Brain microvascular endothelial cell (primary cell): ENCODE measurements at regions not wholly inside any gene's neighbourhood (a gene's known extent, or its start where the extent isn't known, plus 50 kb on each side); places are given as distances from the start of the nearest gene placed in this dataset.

Source experiments
- DNase-seq: peaks from one replicate; pipeline ENCODE4 v3.0.0-alpha.2; 2020
- H3K27ac ChIP-seq: fragments of 250-450 bp; sonication (Bioruptor Pico); 2 replicates; pipeline ENCODE4 v1.5.1; 2020; ENCODE audit warnings: mild to moderate bottlenecking, moderate library complexity
- H3K27me3 ChIP-seq: fragments of 250-450 bp; sonication (Bioruptor Pico); replicated peaks from 2 replicates; pipeline ENCODE4 v1.5.1; 2020; ENCODE audit warnings: mild to moderate bottlenecking
- H3K36me3 ChIP-seq: fragments of 250-450 bp; sonication (Bioruptor Pico); replicated peaks from 2 replicates; pipeline ENCODE4 v1.5.1; 2020; ENCODE audit warnings: mild to moderate bottlenecking
- H3K4me3 ChIP-seq: 2 replicates; pipeline ENCODE4 v1.5.1; 2011; ENCODE audit warnings: low read depth, mild to moderate bottlenecking, control low read depth, low read length, moderate library complexity
- CTCF ChIP-seq: IDR thresholded peaks from 2 replicates; pipeline ENCODE4 v1.5.1; 2011; ENCODE audit warnings: low read depth, mild to moderate bottlenecking, moderate library complexity, low read length, control low read depth, inconsistent platforms; ENCODE audit errors: missing control alignments
- in situ Hi-C: cut with HindIII; loops from 2 replicates; pipeline ENCODE4 v1.10.0; 2017; ENCODE audit warnings: low sequenced_read_pairs, low pct_ligation_motif_present

GRCh38 chr2:67840460-67841068 is 222.2 kb downstream of the C1D start:
- no peaks in the 10 kb centered on the region for H3K36me3 ChIP-seq
- no peak overlapping the region for H3K27ac ChIP-seq
- in situ Hi-C loops: loop anchor here (25.0 kb wide), 1 partner anchor 1403 kb away; the partner anchor contains the start of gene MEIS1
- H3K27me3 ChIP-seq: no peaks in the 10 kb centered on the region
- peak; percentile 63 for DNase-seq
- no peak overlapping the region for H3K4me3 ChIP-seq
- TF ChIP-seq CTCF: peak; percentile 96

- H3K36me3 ChIP-seq: no peaks in the 10 kb centered on the region
- in situ Hi-C loops: loop anchor here (25.0 kb wide), 1 partner anchor 1404 kb away; the partner anchor contains the start of gene MEIS1
- no peak overlapping the region for H3K4me3 ChIP-seq
- H3K27ac ChIP-seq: no peak overlapping the region
- no peak for TF ChIP-seq CTCF
- no peaks in the 10 kb centered on the region for H3K27me3 ChIP-seq
- DNase-seq: no peak
These were observed 221.1 kb downstream of the C1D start for GRCh38 chr2:67841711-67842110.

GRCh38 chr2:67842375-67842959 is 220.3 kb downstream of the C1D start:
- in situ Hi-C loops: loop anchor here (25.0 kb wide), 1 partner anchor 1405 kb away; the partner anchor contains the start of gene MEIS1
- H3K27me3 ChIP-seq: no peaks in the 10 kb centered on the region
- DNase-seq: no peak

GRCh38 chr2:67844024-67844540 is 218.7 kb downstream of the C1D start:
- in situ Hi-C loops: loop anchor here (25.0 kb wide), 1 partner anchor 1407 kb away; the partner anchor contains the start of gene MEIS1
- DNase-seq: no peak

More at GRCh38 chr2:67842375-67842959, 220.3 kb downstream of the C1D start:
- Histone ChIP-seq H3K36me3 (no peaks in the 10 kb centered on the region), H3K4me3 (no peak overlapping the region), H3K27ac (no peak overlapping the region)
- TF ChIP-seq CTCF: no peak

GRCh38 chr2:67845621-67846369 is 217.0 kb downstream of the C1D start:
- Histone ChIP-seq H3K4me3 (peak overlapping the region; percentile 38), H3K27me3 (no peaks in the 10 kb centered on the region), H3K27ac (no peak overlapping the region), H3K36me3 (no peaks in the 10 kb centered on the region)
- in situ Hi-C loops: loop anchor here (25.0 kb wide), 1 partner anchor 1408 kb away; the partner anchor contains the start of gene MEIS1
- DNase-seq: no peak
- TF ChIP-seq CTCF: no peak

More at GRCh38 chr2:67844024-67844540, 218.7 kb downstream of the C1D start:
- Histone ChIP-seq H3K27ac (no peak overlapping the region), H3K4me3 (no peak overlapping the region), H3K36me3 (no peaks in the 10 kb centered on the region), H3K27me3 (no peaks in the 10 kb centered on the region)
- no peak for TF ChIP-seq CTCF
